ENCODE measurements at regions not wholly inside any gene's neighbourhood (a gene's known extent, or its start where the extent isn't known, plus 50 kb on each side); places are given as distances from the start of the nearest gene placed in this dataset.
"Not testable (repeated sequence)": the region's sequence is repeated elsewhere in the genome, so short reads cannot be mapped to it uniquely, and the experiment has no call there.

DNA sequence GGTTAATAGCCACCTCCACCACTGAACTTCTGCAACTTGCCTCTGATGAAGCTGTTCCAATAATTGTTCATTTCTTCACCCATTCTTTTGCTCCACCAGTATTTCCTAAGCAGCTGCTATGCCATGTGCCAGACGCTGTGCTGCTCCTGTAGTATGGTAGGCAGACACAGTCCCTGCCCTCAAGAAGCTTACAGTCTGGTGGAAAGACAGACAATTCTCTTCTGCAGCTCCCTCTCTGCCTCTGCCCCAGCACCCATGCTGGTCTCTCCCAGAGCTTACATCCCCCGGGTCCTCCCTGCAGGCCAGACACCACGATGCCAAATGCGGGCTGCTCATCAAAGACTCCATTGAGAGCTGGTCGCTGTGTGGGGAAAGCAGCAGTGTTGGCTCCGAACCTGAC is 111.6 kb upstream of the ESRRB start:
- no peak for DNase-seq (ENCODE audit: low read depth)

DNA sequence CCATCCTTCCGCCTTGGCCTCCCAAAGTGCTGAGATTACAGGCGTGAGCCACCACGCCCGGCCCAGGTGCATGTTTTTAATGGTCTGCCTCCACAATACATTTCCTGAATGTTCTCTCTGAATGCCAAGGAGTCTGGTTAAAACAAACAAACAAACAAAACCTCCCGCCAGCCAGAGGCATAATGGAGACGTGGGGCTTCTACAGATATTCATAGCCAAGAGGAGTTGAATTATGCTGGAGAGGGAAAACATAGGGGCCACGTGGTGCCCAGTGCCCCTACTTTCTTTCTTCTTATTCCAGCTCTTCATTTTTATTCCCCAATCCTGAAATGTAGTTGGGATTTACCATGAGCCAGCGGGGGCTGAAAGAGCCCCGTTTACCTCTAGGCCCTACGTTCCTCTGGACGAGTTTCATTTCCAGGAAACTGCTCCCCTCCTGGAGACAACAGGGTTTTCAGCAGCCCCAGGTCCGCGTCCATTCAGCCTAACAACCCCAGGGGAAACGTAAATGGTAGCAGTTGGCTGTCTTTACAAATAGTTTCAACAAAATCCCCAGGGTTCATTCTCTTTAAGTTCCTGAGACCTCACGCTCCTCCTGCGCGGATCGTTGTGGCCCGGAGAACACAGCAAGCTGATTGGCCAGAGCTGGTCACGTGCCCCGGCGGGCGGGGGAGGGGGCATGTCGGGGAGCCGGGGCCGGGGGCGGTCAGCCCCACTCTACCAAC is 108.5 kb upstream of the ESRRB start:
- DNase-seq (ENCODE audit: low read depth) = peak; percentile 1

DNA sequence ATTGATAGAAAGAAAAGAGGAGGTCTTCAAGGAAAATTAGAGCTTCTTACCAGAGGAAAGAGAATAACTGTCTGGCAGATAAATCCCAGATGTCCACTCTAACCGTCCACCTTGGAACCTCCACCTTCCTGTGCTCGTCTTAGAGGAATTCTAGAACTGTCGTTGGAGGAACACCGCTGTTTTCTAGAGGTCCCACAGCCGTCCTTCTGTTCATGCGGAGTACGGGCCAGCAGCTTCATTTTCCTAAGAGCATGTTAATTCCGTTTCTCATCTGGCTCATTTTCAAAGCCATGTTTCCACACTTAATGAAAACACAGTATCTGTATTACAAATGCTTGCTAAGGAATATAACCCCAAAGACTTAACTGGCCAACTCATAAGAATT is 107.9 kb upstream of the ESRRB start:
- no peak for DNase-seq (ENCODE audit: low read depth)

DNA sequence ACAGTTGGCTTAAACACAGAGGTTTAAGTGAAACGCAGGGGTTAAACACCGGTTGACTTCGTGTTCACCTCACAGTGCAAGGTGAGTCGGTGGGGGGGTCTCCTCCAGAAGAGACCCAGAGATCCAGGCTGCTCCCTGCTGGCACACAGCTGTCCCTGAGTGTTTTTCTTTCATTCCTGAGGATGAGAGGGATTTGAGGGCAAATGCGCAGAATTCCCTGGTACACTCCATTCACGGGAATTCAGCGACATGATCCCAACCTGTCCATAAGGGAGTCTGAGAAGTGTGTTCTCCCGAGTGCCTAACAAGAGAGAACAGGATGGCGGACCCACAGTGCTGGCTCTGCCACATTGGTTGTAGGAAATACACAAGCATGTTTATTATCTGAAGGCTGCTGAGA is 107.2 kb upstream of the ESRRB start:
- DNase-seq (ENCODE audit: low read depth) = no peak

DNA sequence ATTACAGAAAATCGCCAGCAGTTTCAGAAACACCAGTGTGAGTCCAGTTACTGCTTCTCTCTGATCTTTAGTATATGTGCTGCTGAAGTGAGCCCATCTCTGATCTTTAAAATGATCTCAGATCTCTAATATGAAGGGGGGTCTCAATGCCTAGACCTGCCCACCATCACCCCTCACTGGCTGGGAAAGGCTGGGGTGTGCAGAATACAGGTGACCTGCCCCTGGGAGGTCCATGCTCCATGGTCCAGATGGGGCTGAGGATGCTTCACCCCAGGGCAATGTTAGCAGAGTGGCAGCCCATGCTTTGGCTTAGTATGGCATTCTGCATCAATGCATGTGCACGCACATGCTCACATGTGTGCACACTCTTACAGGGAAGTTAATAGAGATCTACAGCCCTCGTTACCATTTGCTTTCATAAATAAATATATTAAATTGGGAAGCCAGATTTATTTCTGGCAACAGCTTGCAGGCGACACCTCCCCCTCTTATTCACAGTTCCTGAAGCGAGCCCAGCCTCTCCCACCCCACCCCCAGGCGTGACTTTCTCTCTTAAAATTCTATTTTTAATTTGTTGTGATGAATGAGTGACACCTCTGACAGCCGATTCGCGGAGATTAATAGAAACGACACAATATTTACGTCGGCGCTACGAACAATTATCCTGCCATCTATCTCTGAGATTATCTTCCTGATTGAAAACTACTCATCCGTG is 104.7 kb upstream of the ESRRB start:
- DNase-seq (ENCODE audit: low read depth) = no peak

DNA sequence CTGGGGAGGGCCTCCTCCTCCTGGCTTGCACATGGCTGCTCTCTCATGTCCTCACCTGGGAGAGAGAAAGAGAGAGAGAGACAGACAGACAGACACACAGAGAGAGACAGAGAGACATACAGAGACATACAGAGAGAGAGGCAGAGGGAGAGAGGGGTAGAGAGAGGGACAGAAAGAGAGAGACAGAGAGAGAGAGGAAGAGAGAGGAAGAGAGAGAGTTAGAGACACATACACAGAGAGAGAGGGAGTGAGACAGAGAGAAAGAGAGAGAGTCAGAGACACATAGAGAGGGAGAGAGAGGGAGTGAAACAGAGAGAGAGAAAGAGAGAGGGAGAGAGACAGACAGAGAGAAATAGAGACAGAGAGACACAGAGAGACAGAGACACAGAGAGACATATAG is 103.6 kb upstream of the ESRRB start:
- no peak for DNase-seq (ENCODE audit: low read depth)

DNA sequence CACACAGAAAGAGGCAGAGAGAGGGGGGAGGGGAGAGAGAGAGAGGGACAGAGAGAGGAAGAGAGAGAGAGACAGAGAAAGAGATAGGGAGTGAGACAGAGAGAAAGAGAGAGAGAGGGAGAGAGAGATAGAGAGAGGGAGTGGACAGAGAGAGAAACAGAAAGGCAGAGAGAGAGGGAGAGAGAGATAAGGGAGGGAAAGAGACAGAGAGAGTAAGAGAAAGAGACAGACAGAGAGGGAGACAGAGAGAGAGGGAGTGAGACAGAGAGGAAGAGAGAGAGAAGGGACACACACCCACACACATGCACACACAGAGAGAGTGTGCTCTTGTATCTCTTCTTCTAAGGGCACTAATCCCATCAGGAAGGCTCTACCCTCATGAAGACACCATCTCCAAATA is 103.2 kb upstream of the ESRRB start:
- DNase-seq (ENCODE audit: low read depth) = no peak

DNA sequence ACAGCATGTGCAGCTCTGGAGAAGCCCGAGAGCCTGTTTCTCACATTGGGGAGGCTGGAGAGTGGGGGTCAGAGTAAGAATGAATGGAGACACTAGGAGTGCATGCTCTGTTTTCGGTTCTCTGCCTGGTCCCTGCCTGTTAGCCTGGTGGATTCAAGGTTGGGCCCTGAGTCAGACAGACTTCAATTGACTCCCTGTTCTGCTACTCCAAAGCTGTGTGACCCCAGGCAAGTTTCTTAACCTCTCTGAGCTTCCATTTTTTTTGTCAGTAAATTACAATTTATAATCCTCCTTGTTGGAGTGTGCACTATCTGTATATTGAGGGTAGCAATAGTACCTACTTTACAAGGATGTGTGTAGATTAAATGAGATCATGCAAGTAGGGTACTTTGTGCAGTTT is 102.6 kb upstream of the ESRRB start:
- no peak for DNase-seq (ENCODE audit: low read depth)

DNA sequence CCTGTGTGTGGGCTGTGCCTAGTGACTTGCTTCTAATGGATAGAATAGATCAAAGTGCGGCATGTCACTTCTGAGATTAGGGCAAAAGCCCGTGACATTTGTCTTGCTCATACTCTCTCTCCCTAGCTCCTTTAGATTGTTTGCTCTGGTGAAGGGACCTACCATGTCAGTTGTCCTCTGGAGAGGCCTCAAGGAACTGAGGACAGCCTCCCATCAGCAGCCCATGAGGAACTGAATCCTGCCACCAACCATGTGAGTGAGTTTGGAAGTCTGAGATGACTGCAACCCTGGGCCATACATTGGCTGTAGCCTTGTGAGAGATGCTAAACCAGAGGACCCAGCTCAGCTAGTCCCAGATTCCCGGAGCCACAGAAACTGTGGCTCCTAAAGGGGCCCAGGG is 101.6 kb upstream of the ESRRB start:
- no peak for DNase-seq (ENCODE audit: low read depth)

DNA sequence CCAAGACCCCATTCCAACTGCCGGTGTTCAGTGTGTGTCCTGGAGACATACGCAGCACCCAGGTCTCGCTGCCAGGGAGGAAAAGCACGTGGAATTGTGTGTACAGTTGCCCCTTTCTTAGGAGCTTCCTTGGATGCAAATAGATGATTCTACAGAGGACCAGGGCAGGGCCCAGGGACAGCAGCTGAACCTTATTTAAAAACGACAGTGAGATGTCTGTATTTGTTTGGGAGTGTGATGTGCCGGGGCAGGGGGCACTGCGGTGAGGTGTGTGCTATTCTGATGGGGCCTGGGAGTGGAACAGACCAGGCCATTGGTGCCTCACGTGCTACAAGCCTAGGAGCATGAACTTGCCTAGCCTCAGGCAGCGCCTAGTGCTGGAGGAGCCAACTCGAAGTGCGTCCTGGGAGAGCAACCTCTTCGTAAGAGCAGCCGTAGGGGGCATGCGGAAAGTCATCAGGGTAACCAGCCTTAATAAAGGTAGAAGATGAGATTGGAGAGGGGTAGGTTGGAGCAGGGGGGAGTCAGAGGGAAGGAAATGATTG is 98.3 kb upstream of the ESRRB start:
- no peak for DNase-seq (ENCODE audit: low read depth)

DNA sequence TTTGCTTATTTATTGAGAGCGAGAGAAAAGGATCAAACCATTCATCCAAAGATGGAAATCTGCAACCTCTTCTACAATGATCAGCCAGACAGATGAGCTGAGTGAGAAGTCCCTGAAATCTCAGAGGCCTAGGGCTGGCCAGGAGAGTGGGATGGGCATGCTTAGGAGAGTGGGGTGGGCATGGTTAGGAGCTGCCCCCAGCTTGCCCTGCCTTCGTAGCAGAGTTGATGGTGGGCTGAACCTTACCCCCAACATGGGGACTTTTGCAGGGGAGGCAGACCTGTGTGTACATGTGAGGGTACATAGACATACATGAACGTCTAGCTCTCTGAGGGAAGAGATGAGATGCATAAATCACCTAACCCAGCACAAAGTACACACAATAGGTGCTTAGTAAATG is 95.7 kb upstream of the ESRRB start:
- no peak for DNase-seq (ENCODE audit: low read depth)

DNA sequence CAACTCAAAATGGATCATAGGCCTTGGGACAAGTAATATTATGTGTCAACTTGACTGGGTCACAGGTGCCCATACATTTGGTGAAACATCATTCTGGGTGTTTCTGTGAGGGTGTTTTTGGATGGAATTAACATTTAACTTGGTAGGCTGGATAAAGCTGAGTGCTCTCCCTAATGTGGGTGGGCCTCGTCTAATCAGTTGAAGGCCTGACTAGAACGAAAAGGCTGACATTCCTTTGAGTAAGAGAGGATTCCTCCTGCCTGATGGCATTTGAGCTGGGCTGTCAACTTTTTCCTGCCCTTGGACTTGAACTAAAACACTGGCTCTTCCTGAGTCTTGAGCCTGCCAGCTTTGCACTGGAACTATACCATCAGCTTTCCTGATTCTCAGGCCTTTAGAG is 93.4 kb upstream of the ESRRB start:
- no peak for DNase-seq (ENCODE audit: low read depth)

DNA sequence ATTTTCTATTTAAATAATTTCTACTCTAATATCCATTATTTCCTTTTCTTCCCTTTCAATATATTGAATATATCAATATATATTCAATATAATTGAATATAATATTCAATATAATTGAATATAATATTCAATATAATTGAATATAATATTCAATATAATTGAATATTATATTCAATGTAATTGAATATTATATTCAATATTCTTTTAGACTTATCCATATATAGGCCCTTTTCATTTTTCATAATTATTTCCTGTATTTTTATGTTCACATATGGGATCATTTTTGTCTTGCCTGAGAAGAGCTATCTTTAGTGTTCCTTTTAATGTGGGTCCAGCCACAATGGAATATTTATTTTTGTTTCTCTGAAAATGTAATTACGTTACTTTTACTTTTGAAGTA is 88.9 kb upstream of the ESRRB start:
- DNase-seq (ENCODE audit: low read depth) = no peak

DNA sequence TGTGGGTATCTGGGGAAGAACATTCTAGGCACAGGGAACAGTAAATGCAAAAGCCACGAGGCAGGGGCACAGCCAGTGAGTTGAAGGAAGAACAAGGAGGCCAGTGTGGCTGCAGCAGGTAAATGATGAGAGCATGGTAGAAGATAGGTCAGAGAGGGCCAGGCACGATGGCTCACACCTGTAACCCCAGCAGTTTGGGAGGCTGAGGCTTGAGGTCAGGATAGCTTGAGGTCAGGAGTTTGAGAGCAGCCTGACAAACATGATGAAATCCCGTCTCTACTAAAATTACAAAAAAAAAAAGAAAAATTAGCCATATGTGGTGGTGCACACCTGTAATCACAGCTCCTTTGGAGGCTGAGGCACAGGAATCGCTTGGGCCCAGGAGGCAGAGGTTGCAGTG is 86.7 kb upstream of the ESRRB start:
- no peak for DNase-seq (ENCODE audit: low read depth)

DNA sequence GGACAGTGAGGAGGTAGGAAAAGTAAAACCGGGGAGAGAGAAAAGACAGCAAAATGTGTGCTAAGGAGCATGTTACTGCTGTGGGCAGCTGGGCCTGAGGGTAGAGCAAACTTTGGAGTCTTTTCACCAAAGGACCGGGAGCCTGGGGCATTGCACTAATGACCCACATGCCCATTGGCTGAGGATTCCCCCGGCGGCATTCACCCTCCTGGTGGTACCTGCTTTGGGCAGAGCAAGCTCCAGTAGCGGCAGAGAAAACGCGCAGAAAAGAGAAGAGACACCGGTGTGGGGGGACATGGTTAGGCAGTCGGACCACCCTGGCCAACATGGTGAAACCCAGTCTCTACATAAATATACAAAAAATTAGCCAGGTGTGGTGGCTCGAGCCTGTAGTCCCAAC is 83.4 kb upstream of the ESRRB start:
- no peak for DNase-seq (ENCODE audit: low read depth)

DNA sequence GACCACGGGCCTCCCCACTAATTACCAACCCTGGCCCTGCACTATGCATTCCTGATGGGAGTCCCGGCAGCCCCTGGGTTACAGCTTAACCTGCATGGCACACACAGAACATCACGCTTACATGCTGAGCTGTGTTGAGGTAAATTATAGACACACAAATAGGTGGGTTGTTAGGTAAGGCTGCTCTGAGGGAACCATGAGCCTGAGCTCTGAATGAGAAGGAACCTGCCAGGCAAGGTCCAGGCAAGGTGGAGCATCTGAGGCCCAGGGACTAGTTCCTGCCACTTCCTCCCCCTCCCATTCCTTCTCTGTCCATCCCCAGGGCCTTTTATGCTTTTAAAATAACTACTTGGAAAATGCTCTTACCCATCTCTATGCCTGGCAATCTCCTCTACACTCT is 82.7 kb upstream of the ESRRB start:
- DNase-seq (ENCODE audit: low read depth) = no peak

DNA sequence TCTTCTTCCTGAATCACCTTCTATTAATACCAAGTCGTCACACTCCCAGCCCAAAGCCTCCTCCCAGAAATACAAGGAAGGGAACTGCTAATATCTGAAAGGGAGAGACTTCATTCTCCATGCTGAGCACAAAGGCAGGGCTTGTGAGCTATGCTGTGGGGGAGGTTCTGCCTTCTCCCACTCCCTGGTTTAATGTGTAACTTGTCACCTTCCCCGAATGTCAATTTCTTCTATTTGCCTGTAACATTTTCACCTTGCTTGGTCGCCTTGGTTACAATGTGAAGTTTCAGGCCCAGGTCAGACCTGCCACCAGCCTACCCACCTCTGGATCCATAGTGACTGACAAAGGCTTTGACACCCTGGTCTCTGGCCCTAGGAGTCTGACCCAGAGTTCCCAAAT is 82.0 kb upstream of the ESRRB start:
- DNase-seq (ENCODE audit: low read depth) = no peak

DNA sequence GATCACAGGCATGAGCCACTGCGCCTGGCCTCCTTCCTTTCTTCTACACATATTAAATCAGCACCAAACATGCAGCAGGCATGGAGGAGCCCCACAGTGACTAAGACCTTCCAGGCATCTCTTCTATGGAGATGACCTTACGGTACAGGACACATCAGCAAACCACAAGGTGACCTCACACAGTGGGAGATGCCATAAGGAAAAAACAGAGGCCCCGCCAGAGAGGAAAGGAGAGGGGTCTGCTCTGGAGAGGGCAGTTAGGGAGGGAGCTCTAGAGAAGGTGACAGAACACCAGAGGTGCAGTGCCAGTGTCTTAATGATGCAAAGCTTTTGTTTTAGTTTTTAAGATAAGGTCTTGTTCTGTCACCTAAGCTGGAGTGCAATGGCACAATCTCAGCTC is 81.1 kb upstream of the ESRRB start:
- no peak for DNase-seq (ENCODE audit: low read depth)

DNA sequence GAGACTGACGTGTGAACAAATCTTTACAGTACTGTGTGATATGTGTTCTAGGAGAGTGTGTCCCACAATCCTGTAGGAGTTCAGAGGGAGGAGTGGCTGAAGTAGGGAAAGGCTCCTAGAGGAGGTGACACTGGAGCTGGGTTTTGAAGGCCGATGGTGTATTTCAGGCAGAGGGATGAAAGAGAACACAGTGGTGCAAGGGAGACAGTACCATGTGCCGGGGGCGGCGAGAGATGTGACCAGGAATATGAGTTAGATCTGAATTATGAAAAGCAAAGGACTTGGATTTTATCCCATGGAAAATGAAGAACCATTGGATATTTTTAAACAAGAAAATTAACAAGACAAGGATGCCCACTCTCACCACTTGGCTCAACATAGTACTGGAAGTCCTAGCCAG is 77.0 kb upstream of the ESRRB start:
- no peak for DNase-seq (ENCODE audit: low read depth)

DNA sequence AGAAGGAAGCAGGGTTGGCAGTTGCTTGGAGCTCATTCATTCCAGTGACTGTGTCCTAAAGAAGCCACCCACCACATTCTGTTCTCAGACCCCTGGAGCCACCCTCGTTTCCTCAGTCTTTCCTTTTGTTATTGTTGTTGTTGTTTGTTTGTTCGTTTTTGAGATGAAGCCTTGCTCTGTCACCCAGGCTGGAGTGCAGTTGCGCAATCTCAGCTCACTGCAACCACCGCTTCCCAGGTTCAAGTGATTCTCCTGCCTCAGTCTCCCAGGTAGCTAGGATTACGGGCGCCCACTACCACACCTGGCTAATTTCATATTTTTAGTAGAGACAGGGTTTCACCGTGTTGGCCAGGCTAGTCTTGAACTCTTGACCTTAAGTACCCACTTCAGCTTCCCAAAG is 72.7 kb upstream of the ESRRB start:
- not testable (repeated sequence) for DNase-seq (ENCODE audit: low read depth)

DNA sequence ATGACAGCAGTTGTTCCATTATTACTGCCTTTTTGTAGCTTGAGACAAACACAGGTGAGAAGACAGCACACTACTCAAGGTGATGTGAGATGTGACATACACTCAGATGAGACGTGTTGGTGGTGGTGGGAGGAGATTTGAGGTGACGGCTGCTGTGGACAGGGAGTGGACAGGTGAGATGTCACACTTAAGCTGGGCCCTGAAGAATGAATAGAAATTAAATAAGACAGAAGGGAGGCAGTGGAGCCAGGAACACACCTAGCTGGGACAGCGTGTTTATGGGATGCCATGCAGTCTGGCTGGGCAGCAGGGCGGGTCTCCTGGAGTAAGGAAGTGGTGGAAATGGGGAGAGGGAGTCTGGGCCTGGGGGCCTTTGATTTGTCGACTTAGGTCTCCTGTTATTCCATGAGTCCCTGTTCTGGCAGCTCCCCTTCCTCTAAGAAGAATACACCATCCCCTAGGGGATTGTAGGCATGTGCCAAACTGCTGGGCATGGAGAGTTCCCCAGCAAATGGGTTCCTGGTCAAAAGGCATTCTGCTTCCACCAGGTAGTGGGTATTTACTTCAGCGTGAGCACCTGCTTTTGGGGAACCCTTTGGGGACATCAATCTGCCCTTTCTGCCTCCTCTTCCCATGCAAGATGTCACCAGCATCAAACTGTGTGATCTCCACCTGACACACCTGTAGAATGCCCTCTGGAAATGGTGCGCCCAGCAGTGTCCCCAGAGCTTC is 71.2 kb upstream of the ESRRB start:
- DNase-seq (ENCODE audit: low read depth) = no peak

DNA sequence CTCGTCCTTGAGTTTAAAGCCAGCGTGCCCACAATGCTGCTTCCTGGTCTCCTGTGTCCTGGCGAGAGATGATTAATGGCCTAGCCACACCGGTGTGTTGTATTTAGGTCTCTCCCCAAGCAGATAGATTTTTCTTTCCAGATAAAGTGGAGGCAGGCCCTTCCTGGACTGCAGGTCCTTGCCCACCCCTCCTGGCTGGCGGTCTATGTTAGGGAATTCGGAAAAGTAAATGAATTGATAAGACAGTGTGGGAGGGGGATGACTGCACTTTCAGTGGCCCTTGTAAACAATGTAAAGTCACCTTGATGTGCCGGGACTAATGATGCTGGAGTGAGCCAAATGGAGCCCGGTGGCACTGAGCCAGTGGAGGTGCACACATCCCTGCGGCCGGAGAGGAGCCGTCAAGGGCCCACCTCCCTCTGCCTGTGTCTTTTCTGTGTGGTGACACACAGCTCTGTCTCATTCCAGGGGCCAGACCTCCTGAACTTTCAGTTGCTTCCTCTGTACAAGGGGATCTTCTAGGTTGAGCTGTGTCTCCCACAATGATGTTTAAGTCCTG is 70.6 kb upstream of the ESRRB start:
- DNase-seq (ENCODE audit: low read depth) = no peak

DNA sequence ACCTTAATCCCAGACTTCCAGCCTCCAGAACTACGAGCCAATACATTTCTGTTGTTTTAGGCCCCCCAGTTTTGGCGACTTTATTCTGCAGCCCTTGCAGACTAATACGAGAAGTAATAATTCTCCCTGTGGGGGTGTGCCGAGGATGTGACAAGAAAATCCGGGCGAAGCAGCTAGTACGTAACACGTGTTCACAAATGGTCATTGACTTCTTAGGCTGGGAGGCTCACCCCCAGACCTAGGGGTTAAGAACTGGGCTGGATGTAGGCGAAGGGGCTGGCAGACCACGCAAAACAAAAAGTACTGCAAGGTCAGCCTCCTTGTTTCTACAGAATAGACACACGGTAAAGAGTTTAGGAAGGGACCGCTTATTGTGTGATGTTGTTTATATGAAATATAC is 69.8 kb upstream of the ESRRB start:
- no peak for DNase-seq (ENCODE audit: low read depth)
